NT2/D1 (cell line): ENCODE measurements at regions not wholly inside any gene's neighbourhood (a gene's known extent, or its start where the extent isn't known, plus 50 kb on each side); places are given as distances from the start of the nearest gene placed in this dataset.

ENCODE experiments used
- DNase-seq: peaks from one replicate; pipeline ENCODE4 v3.0.0-alpha.2; 2011; ENCODE audit warnings: low read depth, low spot score
- H3K27me3 ChIP-seq: 2 replicates; pipeline ENCODE4 v1.6.0; 2011; ENCODE audit warnings: mild to moderate bottlenecking; ENCODE audit not compliant: insufficient read length, insufficient read depth
- H3K36me3 ChIP-seq: 2 replicates; pipeline ENCODE4 v1.6.1; 2011; ENCODE audit warnings: mild to moderate bottlenecking, low read length, mixed read lengths; ENCODE audit not compliant: insufficient read depth, insufficient read length
- H3K4me1 ChIP-seq: 2 replicates; pipeline ENCODE4 v1.5.1; 2011; ENCODE audit not compliant: insufficient read depth, insufficient read length
- H3K4me3 ChIP-seq: 2 replicates; pipeline ENCODE4 v1.5.1; 2011; ENCODE audit warnings: low read depth; ENCODE audit not compliant: insufficient read length
- H3K9ac ChIP-seq: 2 replicates; pipeline ENCODE4 v1.6.0; 2011; ENCODE audit warnings: low read depth; ENCODE audit not compliant: insufficient read length
- H3K9me3 ChIP-seq: 2 replicates; pipeline ENCODE4 v1.5.1; 2011; ENCODE audit warnings: mild to moderate bottlenecking, low read length; ENCODE audit not compliant: insufficient read depth
- SUZ12 ChIP-seq: IDR thresholded peaks from 2 replicates; pipeline ENCODE4 v1.6.1; 2011; ENCODE audit not compliant: insufficient read length, insufficient read depth; ENCODE audit errors: extremely low read depth
- YY1 ChIP-seq: IDR thresholded peaks from 2 replicates; pipeline ENCODE4 v1.6.1; 2011; ENCODE audit not compliant: insufficient read length, insufficient read depth
- ZNF274 ChIP-seq: IDR thresholded peaks from 2 replicates; pipeline ENCODE4 v1.6.1; 2011; ENCODE audit warnings: mild to moderate bottlenecking, low read depth, low read length

DNA sequence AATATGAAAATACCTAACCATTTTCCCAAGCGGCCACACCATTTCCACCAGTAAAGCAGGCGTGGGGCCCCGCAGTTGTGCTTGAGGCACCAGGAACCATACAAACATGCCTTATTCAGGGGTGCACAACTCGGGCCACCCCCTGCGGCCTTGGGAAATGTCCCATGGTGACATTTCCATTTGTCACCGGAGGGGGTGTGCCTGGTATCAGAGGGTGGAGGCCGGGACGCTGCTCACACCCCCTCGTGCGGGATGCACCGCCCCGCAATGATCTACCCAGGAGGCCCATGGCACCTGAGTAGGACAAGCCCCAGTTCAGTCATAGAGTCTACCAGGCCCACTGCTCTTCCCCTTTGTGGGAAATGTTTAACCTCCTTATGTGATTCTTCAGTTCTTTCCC lies 218.8 kb downstream of the TEX29 start:
- Histone ChIP-seq H3K4me1 (peaks cover 2% of the 10 kb centered on the region), H3K36me3 (no peaks in the 10 kb centered on the region), H3K27me3 (peaks cover 30% of the 10 kb centered on the region), H3K9me3 (no peaks in the 10 kb centered on the region), H3K4me3 (no peak overlapping the region), H3K9ac (no peak overlapping the region)
- no peak for DNase-seq
- no peak for TF ChIP-seq SUZ12
- no peak for TF ChIP-seq ZNF274

DNA sequence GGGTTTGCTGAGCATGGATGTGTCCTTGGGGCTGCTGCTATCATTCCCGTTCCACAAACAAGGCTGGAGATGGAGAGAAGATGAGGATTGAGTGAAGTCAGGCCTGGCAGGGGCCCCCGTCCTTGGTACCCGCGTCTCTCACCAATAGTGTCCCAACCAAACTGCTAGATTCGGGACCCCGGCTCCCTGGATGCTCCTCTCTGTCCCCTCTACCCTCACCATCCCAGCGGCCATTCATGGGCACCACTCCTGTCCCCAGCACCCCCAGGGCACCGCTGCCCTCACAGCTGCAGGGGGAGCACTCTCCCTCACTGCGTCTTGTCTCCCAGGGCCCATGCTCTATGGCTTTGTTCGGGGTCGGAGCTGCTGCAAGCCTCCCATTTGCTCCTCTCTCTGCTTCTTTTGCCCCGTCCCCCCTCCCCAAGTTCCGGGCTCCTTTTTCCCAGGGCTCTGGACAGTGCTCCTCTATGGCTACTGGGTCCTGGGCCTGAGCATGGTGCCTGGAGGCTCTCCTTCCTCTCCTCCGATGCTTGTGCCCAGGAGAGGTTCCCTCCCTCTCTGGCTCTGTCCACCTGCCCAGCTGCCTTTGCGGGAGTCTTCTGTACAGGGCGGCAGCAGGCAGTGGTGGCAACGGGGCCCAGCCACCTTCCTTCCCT lies 219.5 kb downstream of the TEX29 start:
- Histone ChIP-seq H3K27me3 (peaks cover 24% of the 10 kb centered on the region), H3K36me3 (no peaks in the 10 kb centered on the region), H3K4me1 (peaks cover 2% of the 10 kb centered on the region), H3K9me3 (no peaks in the 10 kb centered on the region), H3K4me3 (no peak overlapping the region), H3K9ac (no peak overlapping the region)
- no peak for TF ChIP-seq YY1
- no peak for TF ChIP-seq SUZ12
- TF ChIP-seq ZNF274: no peak
- no peak for DNase-seq

DNA sequence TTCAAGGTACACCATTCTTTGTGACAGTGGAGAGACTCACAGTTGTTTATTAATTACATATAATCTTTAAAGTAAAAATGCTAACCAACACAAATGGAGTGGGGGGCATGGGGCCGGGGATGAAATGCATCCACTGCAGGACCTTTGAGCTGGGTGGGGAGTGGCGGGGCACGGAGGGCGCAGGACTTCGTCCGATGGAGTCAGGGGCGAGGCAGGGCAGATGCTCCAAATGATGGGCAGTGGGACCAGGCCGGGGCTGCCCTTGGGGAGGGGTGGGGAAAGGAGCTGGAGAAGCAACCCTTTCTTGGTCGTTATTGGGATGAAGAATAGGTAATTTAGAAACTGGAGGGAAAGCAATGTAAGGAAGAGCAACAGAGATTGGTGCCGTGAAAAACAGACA lies 220.0 kb downstream of the TEX29 start:
- H3K4me1 ChIP-seq: peaks cover under 1% of the 10 kb centered on the region
- no peak for DNase-seq
- H3K9me3 ChIP-seq: no peaks in the 10 kb centered on the region
- no peak overlapping the region for H3K9ac ChIP-seq
- H3K36me3 ChIP-seq: no peaks in the 10 kb centered on the region
- H3K4me3 ChIP-seq: no peak overlapping the region
- H3K27me3 ChIP-seq: peaks cover 18% of the 10 kb centered on the region
- TF ChIP-seq YY1 (no peak), ZNF274 (no peak), SUZ12 (no peak)

- Histone ChIP-seq H3K4me1 (no peaks in the 10 kb centered on the region), H3K9ac (no peak overlapping the region), H3K9me3 (no peaks in the 10 kb centered on the region), H3K36me3 (no peaks in the 10 kb centered on the region), H3K4me3 (no peak overlapping the region), H3K27me3 (peaks cover 10% of the 10 kb centered on the region)
- no peak for TF ChIP-seq ZNF274
- no peak for TF ChIP-seq SUZ12
- TF ChIP-seq YY1: no peak
- no peak for DNase-seq
Observed at GRCh38 chr13:111541345-111541744, 220.9 kb downstream of the TEX29 start.

GRCh38 chr13:111541752-111542529 lies 221.5 kb downstream of the TEX29 start:
- Histone ChIP-seq H3K4me1 (no peaks in the 10 kb centered on the region), H3K27me3 (peaks cover 6% of the 10 kb centered on the region), H3K36me3 (no peaks in the 10 kb centered on the region), H3K9ac (no peak overlapping the region), H3K9me3 (no peaks in the 10 kb centered on the region), H3K4me3 (no peak overlapping the region)
- DNase-seq: no peak
- TF ChIP-seq ZNF274 (no peak), YY1 (no peak), SUZ12 (no peak)

DNA sequence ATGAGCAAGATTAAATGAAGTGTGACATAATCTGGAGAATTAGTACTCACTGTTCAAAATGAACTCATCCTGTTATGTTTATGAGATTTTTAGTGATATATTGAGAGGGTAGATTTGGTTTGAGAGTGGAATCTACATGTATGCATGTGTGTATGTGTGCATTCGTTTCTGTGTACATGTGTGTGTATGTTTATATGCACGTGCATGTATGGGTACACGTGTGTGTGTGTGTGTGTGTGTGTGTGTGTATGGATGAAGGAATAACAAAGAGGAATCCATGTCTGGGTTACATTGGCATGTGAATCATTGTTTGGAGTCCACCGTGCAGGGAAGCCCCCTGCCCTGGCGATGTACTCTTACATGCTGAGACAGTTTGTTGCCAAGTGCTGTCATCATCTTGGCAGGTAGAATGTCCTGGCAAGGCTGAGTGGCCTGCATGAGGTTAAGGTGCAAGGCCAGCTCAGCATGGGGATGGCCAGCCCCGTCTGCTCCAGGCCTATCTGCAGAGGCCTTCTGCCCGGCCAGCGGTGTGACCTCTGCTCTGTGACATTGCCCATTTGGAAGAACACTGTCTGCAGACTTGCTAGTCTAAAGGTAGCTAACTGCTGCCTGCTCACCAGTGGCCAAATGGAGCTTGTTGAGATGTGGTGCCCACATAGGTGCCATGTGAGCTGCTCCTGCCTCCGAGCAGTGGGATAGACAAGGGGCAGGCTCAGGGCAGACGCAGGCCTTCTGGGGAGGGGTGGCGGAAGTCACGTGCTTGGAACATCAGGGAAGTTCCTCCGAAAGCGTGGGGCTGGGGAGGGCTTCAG lies 222.3 kb downstream of the TEX29 start:
- no peaks in the 10 kb centered on the region for H3K27me3 ChIP-seq
- H3K9ac ChIP-seq: no peak overlapping the region
- DNase-seq: no peak
- no peak overlapping the region for H3K4me3 ChIP-seq
- H3K4me1 ChIP-seq: no peaks in the 10 kb centered on the region
- H3K9me3 ChIP-seq: no peaks in the 10 kb centered on the region
- H3K36me3 ChIP-seq: no peaks in the 10 kb centered on the region
- TF ChIP-seq SUZ12 (no peak), ZNF274 (no peak), YY1 (no peak)
